Muscle layer of duodenum (tissue), 2 donors: ENCODE measurements at regions not wholly inside any gene's neighbourhood (a gene's known extent, or its start where the extent isn't known, plus 50 kb on each side); places are given as distances from the start of the nearest gene placed in this dataset.

Experiments used
- H3K27ac ChIP-seq: one replicate; pipeline ENCODE4 v1.7.0; 2013; ENCODE audit warnings: mild to moderate bottlenecking, low read length
- H3K27me3 ChIP-seq: one replicate; pipeline ENCODE4 v1.7.0; 2013; ENCODE audit warnings: low read depth, mild to moderate bottlenecking, control low read depth, low read length
- H3K36me3 ChIP-seq, 2 donors: one replicate each; pipeline ENCODE4 v1.7.0; 2013; ENCODE audit warnings: low read length in 2 of 2, control low read depth in 1 of 2, mild to moderate bottlenecking in 1 of 2; ENCODE audit not compliant: insufficient read depth in 2 of 2, control insufficient read depth in 1 of 2
- H3K4me1 ChIP-seq, 2 donors: one replicate each; pipeline ENCODE4 v1.7.0; 2013; ENCODE audit warnings: low read length in 2 of 2, mild to moderate bottlenecking in 2 of 2, control low read depth in 1 of 2, moderate library complexity in 1 of 2; ENCODE audit not compliant: insufficient read depth in 2 of 2, control insufficient read depth in 1 of 2
- H3K4me3 ChIP-seq, 2 donors: one replicate each; pipeline ENCODE4 v1.7.0; 2013; ENCODE audit warnings: low read length in 2 of 2, low read depth in 1 of 2, mild to moderate bottlenecking in 1 of 2
- H3K9me3 ChIP-seq, 2 donors: one replicate each; pipeline ENCODE4 v1.7.0; 2013; ENCODE audit warnings: low read length in 2 of 2, control low read depth in 1 of 2, mild to moderate bottlenecking in 1 of 2; ENCODE audit not compliant: control insufficient read depth in 1 of 2
- donor health status: healthy.

GRCh38 chr12:107454109-107454830 lies 231.3 kb upstream of the PWP1 start:
- Histone ChIP-seq H3K9me3 (peaks cover 0 to 8% of the 10 kb centered on the region in 2 donors), H3K4me1 (no peaks in the 10 kb centered on the region), H3K4me3 (no peak overlapping the region), H3K27ac (no peak overlapping the region), H3K27me3 (no peaks in the 10 kb centered on the region), H3K36me3 (no peaks in the 10 kb centered on the region)

GRCh38 chr12:107457362-107457935 lies 228.2 kb upstream of the PWP1 start:
- Histone ChIP-seq H3K27ac (no peak overlapping the region), H3K27me3 (no peaks in the 10 kb centered on the region), H3K36me3 (no peaks in the 10 kb centered on the region), H3K4me1 (no peaks in the 10 kb centered on the region), H3K4me3 (no peak overlapping the region), H3K9me3 (peaks cover 0 to 8% of the 10 kb centered on the region in 2 donors)

GRCh38 chr12:107458163-107458562 lies 227.4 kb upstream of the PWP1 start:
- Histone ChIP-seq H3K4me1 (no peaks in the 10 kb centered on the region), H3K27me3 (no peaks in the 10 kb centered on the region), H3K9me3 (peaks cover 0 to 4% of the 10 kb centered on the region in 2 donors), H3K36me3 (no peaks in the 10 kb centered on the region), H3K27ac (no peak overlapping the region), H3K4me3 (no peak overlapping the region)

GRCh38 chr12:107458990-107459389 lies 226.6 kb upstream of the PWP1 start:
- no peaks in the 10 kb centered on the region for H3K9me3 ChIP-seq
- no peaks in the 10 kb centered on the region for H3K36me3 ChIP-seq
- no peak overlapping the region for H3K4me3 ChIP-seq
- no peaks in the 10 kb centered on the region for H3K27me3 ChIP-seq
- H3K27ac ChIP-seq, result no peak overlapping the region
- no peaks in the 10 kb centered on the region for H3K4me1 ChIP-seq

DNA sequence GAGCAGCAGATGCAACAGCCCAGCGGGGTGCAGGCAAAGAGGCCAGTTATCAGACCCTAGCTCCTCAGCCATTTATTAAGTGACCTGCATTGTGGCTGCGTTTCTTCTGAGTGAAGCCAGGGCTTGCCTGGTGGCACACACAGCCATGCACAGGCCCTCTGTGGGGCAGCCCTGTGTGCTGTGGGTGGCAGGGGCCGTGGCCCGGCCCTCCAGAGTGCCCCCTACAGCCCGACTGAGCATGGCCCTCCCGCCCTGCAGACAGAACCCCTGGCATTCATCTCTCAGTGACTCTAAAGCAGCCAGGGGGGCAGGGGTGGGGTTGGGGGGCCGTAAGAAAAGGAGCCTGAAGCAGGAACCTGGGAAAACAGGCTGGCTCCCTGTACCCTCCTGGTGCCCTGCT lies 226.0 kb upstream of the PWP1 start:
- Histone ChIP-seq H3K4me1 (no peaks in the 10 kb centered on the region), H3K27ac (no peak overlapping the region), H3K9me3 (no peaks in the 10 kb centered on the region), H3K4me3 (no peak overlapping the region), H3K36me3 (no peaks in the 10 kb centered on the region), H3K27me3 (no peaks in the 10 kb centered on the region)

DNA sequence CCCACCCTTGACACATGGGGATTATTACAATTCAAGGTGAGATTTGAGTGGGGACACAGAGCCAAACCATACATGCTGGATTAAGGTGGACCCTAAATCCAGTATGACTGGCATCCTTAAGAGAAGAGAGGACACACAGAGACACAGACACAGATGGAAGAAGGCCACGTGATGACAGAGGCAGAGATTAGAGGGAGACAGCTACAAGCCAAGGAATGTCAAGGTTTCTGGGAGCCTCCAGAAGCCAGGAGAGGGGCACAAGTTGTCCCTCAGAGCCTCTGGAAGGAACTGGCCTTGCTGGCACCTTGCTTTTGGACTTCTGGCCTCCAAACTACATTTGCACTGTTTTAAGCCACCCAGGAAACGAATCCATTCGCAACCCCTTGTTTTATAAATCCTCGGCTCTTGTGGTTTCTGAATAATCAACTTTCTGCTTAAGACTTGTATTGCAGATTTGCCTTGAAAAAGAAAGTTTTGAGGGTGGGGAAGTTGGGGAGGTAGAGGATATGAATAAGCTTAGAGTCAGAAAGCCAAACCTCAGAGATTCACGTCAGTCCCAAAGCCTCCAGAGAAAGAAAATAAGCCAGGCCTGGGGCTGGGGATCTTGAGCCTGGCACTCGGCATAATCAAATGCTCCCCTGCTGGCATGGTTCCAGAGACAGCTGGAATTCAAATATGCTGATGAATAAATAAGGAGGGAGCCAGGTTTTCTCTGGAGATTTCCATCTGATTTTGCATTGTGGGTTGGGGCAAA lies 224.2 kb upstream of the PWP1 start:
- H3K36me3 ChIP-seq, result no peaks in the 10 kb centered on the region
- no peaks in the 10 kb centered on the region for H3K9me3 ChIP-seq
- no peaks in the 10 kb centered on the region for H3K27me3 ChIP-seq
- no peak overlapping the region for H3K4me3 ChIP-seq
- no peaks in the 10 kb centered on the region for H3K4me1 ChIP-seq
- H3K27ac ChIP-seq, result no peak overlapping the region

DNA sequence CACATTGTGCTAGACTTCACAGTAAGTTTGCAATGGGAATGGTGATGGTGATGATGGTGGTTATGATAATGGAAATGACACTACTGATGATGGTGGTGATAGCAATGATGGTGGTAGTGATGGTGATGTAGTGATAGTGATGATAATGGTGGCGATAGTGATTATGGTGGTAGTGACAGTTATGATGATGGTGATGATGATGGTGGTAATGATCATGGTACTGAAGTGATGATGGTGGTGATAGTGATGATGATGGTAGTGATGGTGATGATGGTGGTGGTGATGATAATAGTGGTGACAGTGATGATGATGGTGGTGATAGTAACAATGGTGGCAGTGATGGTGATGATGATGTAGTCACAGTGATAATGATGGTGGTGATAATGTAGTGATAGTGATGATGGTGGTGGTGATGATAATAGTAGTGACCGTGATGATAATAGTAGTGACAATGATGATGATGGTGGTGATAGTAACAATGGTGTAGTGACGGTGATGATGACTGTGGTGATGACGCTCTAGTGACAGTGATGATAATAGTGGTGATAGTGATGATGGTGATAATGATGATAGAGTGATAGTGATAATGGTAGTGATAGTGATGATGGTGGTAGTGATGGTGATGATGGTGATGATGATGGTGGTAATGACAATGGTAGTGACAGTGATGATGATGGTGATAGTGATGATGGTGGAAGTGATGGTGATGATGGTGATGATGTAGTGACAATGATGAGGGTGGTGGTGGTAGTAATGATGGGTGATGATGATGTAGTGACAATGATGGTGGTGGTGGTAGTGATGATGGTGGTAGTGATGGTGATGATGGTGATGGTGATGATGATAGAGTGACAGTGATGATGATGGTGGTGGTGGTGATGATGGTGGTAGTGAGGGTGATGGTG lies 222.9 kb upstream of the PWP1 start:
- Histone ChIP-seq H3K9me3 (no peaks in the 10 kb centered on the region), H3K27me3 (no peaks in the 10 kb centered on the region), H3K36me3 (no peaks in the 10 kb centered on the region), H3K27ac (no peak overlapping the region), H3K4me1 (no peaks in the 10 kb centered on the region), H3K4me3 (no peak overlapping the region)

DNA sequence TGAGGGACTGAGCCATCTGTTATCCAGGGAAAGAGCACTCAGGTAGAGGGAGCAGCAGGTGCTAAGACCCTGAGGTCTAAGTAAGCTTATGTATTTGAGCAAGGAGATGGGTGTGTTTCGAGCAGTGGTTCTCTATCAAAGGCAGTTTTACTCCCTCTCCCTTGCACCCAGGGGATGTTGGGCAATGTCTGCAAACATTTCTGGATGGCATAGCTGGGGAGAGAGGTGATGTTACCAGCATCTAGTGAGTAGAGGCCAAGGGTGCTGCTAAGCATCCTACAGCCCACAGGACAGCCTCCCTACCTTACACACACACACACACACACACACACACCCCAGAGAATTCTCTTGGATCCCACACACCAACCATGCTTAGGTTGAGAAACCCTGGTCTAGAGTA lies 221.0 kb upstream of the PWP1 start:
- no peaks in the 10 kb centered on the region for H3K9me3 ChIP-seq
- no peaks in the 10 kb centered on the region for H3K27me3 ChIP-seq
- H3K36me3 ChIP-seq, result no peaks in the 10 kb centered on the region
- H3K4me3 ChIP-seq, result no peak overlapping the region
- no peaks in the 10 kb centered on the region for H3K4me1 ChIP-seq
- no peak overlapping the region for H3K27ac ChIP-seq

DNA sequence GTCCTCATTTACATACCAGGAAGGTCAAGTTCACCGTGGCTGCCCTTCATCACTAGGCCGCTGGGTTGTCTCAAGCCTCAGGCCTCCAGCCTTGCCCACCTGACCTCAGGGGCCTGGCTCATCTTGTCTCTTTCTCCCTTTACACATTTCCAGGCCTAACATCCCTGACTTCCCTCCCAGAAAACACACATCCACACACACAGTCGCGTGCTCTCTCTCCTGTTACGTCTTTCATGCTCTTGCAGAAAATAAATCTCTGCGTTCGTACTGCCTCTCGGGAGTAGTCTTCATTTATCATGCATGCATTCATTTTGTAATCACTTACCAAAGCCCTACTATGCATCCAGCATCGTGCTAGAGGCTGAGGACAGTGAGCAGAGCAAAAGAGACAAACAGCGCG lies 220.0 kb upstream of the PWP1 start:
- Histone ChIP-seq H3K4me1 (no peaks in the 10 kb centered on the region), H3K36me3 (no peaks in the 10 kb centered on the region), H3K9me3 (no peaks in the 10 kb centered on the region), H3K27me3 (no peaks in the 10 kb centered on the region), H3K4me3 (no peak overlapping the region), H3K27ac (no peak overlapping the region)

DNA sequence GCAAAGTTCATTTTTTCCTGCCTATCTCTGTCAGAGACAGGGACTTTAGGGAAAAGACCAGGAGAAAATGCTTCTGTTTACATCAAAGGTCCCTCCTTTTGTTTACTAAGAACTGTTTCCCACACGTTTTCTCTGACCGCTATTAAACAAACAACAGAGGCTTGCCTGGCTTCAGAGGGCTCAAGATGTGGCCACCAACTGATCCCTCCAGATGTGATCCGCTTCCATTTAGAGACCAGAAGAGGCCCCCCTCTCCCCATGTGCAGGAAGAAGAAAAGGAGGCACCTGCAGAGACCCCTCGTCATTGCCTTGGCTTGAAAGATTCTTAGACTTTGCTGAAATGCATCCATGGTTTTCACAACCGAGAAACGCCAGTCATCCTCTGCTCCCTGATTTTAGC lies 217.9 kb upstream of the PWP1 start:
- Histone ChIP-seq H3K27ac (no peak overlapping the region), H3K9me3 (no peaks in the 10 kb centered on the region), H3K36me3 (no peaks in the 10 kb centered on the region), H3K27me3 (no peaks in the 10 kb centered on the region), H3K4me1 (no peaks in the 10 kb centered on the region), H3K4me3 (no peak overlapping the region)

- Histone ChIP-seq H3K27me3 (no peaks in the 10 kb centered on the region), H3K36me3 (no peaks in the 10 kb centered on the region), H3K4me1 (no peaks in the 10 kb centered on the region), H3K4me3 (no peak overlapping the region), H3K27ac (no peak overlapping the region), H3K9me3 (no peaks in the 10 kb centered on the region)
These were observed 217.4 kb upstream of the PWP1 start for GRCh38 chr12:107468182-107468581.
